Stomach (tissue), 8 donors: ENCODE measurements at regions not wholly inside any gene's neighbourhood (a gene's known extent, or its start where the extent isn't known, plus 50 kb on each side); places are given as distances from the start of the nearest gene placed in this dataset.

ENCODE experiments used
- DNase-seq, 2 donors: peaks; one replicate each; pipeline versions ENCODE4 v3.0.0 to v3.0.0-alpha.2; 2013 to 2019
- H3K27ac ChIP-seq, 5 donors: fragments of 200-600 bp in 4 of 5; sonication (generic) in 4 of 5; one replicate each; pipeline ENCODE4 v1.5.1; 2013 to 2019; ENCODE audit warnings: mild to moderate bottlenecking in 1 of 5, moderate library complexity in 1 of 5
- H3K27me3 ChIP-seq, 3 donors: fragments of 200-600 bp; sonication (generic); one replicate each; pipeline ENCODE4 v1.5.1; 2017 to 2019; ENCODE audit warnings: mixed run types in 1 of 3
- H3K36me3 ChIP-seq, 4 donors: fragments of 200-600 bp; sonication (generic); 1 replicate in 3 of 4; 2 replicates in 1 of 4; pipeline ENCODE4 v1.5.1; 2016 to 2019
- H3K4me1 ChIP-seq, 4 donors: fragments of 200-600 bp; sonication (generic); one replicate each; pipeline ENCODE4 v1.5.1; 2016 to 2019
- H3K4me3 ChIP-seq, 4 donors: fragments of 200-600 bp; sonication (generic) in 3 of 4; one replicate each; pipeline ENCODE4 v1.5.1; 2016 to 2019; ENCODE audit warnings: mild to moderate bottlenecking in 1 of 4
- H3K9me3 ChIP-seq, 4 donors: fragments of 200-600 bp; sonication (generic); one replicate each; pipeline ENCODE4 v1.5.1; 2016 to 2019
- EP300 ChIP-seq: sonication (generic); formaldehyde crosslinking; IDR thresholded peaks from one replicate; pipeline ENCODE4 v1.6.1; 2017; ENCODE audit warnings: antibody characterized with exemption
- POLR2A ChIP-seq, 4 donors: fragments of 450-650 bp; IDR thresholded peaks; one replicate each; pipeline ENCODE4 v1.6.1; 2016; ENCODE audit warnings: antibody characterized with exemption in 4 of 4, control low read depth in 2 of 4, mild to moderate bottlenecking in 1 of 4, moderate library complexity in 1 of 4
- POLR2AphosphoS5 ChIP-seq, 3 donors: sonication (generic); formaldehyde crosslinking; IDR thresholded peaks; one replicate each; pipeline ENCODE4 v1.6.1; 2016; ENCODE audit warnings: antibody characterized with exemption in 3 of 3
- WGBS, 5 donors: extraction: QIAGEN DNeasy Blood & Tissue Kit in 3 of 5; methylation state at CpG; one replicate each; pipeline versions ENCODE4 v1.1.5 to v1.1.7; 2013 to 2018; 5-methylcytosine and 5-hydroxymethylcytosine counted together
- intact Hi-C: fragments of 100-400 bp; cut with DNase I; formaldehyde crosslinking; loops from one replicate; pipeline ENCODE4 v1.15.1; 2023; ENCODE audit warnings: low total_unique reads
- TF ChIP-seq, protein P1 (sequence below), 7 experiments: fragments of 450-650 bp in 4 of 7; fragments of 200-600 bp in 3 of 7; sonication (generic) in 3 of 7; IDR thresholded peaks; one replicate each; pipeline ENCODE4 v1.5.1; 2016 to 2019; ENCODE audit warnings: antibody characterized with exemption in 7 of 7, control low read depth in 2 of 7, mild to moderate bottlenecking in 1 of 7
- donor health status: healthy with polysubstance abuse.
- donor health status: Bipolar disorder and iron deficiency.
- donor health status: healthy.

DNA sequence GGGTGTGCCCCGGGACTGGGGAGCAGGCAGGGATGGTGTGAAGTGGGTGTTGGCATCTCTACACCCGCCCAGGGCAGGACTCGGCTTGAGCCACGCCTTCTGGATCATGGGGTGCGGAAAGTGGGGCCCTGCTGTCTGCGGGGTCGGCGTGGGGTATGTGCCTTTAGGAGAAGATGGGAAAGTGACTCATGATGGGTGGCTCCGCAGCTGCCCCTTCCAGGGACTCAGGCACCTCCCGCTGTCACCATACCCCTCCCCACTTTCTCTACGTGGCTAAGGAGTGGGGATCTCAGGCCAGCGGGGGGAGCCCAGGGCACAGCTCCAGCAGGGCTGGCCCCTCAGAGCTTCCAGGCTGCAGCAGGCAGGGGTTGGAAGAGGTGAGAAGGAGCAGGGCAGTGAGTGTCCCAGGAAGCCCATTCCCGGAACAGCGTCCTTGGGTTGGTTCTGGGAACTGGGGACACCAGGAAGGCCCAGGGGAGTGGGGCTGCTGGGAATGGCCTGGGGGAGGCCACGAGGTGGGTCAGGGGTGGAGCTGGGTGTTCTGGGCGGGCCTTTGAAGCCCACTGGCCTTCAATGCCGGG, 102.9 kb upstream of the FGF3 start:
- intact Hi-C loops = no loop called here
- H3K27me3 ChIP-seq = peaks cover 0 to 70% (median 7%) of the 10 kb centered on the region in 3 donors
- H3K27ac ChIP-seq = no peak overlapping the region
- no peaks in the 10 kb centered on the region for H3K9me3 ChIP-seq
- peaks cover 0 to 21% (median 13%) of the 10 kb centered on the region in 4 donors for H3K4me1 ChIP-seq
- no peak overlapping the region for H3K4me3 ChIP-seq
- TF ChIP-seq EP300 = no peak
- TF ChIP-seq, protein P1, sequence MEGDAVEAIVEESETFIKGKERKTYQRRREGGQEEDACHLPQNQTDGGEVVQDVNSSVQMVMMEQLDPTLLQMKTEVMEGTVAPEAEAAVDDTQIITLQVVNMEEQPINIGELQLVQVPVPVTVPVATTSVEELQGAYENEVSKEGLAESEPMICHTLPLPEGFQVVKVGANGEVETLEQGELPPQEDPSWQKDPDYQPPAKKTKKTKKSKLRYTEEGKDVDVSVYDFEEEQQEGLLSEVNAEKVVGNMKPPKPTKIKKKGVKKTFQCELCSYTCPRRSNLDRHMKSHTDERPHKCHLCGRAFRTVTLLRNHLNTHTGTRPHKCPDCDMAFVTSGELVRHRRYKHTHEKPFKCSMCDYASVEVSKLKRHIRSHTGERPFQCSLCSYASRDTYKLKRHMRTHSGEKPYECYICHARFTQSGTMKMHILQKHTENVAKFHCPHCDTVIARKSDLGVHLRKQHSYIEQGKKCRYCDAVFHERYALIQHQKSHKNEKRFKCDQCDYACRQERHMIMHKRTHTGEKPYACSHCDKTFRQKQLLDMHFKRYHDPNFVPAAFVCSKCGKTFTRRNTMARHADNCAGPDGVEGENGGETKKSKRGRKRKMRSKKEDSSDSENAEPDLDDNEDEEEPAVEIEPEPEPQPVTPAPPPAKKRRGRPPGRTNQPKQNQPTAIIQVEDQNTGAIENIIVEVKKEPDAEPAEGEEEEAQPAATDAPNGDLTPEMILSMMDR (IDR thresholded peaks at IDR 0.05) = no peak
- TF ChIP-seq POLR2AphosphoS5 (IDR thresholded peaks at IDR 0.05) = no peak
- no peak for TF ChIP-seq POLR2A (IDR thresholded peaks at IDR 0.05)
- no peaks in the 10 kb centered on the region for H3K36me3 ChIP-seq
- WGBS, 5 donors = 57 to 77% (median 73%) methylated on average over 14 to 17 of the region's 17 CpGs
- DNase-seq = no peak

DNA sequence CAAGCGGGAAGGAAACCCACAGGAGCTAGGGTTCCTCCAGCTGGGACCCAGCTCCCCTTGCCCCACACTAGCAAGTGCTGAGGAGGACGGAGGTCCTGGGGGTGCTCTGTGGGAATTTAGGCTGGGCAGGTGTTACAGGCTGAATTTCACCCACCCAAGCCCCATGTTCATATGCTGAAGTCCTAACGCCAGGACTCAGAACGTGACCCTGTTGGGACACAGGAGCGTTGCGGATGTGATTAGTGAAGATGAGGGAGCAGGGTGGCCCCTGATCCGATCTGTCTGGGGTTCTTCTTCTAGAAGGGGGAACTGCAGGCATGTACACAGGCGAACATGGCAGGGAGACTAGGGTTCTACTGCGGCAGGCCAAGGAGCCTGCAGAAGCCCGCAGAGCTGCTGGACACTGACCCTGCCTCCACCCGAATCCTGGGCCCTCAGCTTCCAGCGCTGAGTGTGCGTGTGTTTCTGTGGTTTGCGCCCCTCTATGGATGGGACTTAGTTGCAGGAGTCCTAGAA, 103.4 kb upstream of the FGF3 start:
- TF ChIP-seq, protein P1 (IDR thresholded peaks at IDR 0.05) = no peak
- no peak for TF ChIP-seq POLR2AphosphoS5 (IDR thresholded peaks at IDR 0.05)
- TF ChIP-seq POLR2A (IDR thresholded peaks at IDR 0.05) = no peak
- TF ChIP-seq EP300 = no peak
- intact Hi-C loops = no loop called here
- no peaks in the 10 kb centered on the region for H3K9me3 ChIP-seq
- DNase-seq = no peak
- no peak overlapping the region for H3K27ac ChIP-seq
- no peak overlapping the region for H3K4me3 ChIP-seq
- H3K4me1 ChIP-seq = peaks cover 0 to 21% (median 13%) of the 10 kb centered on the region in 4 donors
- WGBS, 5 donors = 87 to 95% (median 93%) methylated on average over 6 to 14 of the region's 14 CpGs
- H3K36me3 ChIP-seq = no peaks in the 10 kb centered on the region
- H3K27me3 ChIP-seq = peaks cover 0 to 75% (median 7%) of the 10 kb centered on the region in 3 donors

DNA sequence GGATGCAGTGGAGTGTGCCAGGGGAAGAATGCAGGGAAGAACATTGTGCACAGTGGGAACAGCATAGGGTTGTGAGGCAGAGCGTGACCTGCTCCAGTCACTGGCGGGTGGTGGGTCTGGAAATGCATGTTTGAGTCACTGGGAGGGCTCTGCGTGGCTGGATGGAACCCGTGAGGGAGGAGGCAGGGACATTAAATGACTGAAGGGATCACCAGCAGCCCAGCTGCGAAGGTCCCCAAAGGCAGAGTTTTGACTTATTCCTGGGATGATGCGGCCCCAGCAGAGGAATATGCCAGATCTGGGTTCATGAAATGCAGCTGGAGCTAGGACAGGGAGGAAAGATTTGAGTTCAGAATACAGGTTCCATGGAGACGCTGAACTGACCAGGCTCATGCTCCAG, 104.0 kb upstream of the FGF3 start:
- intact Hi-C loops = no loop called here
- WGBS, 5 donors = 72 to 87% (median 77%) methylated on average over 6 to 7 of the region's 7 CpGs
- DNase-seq = no peak
- Histone ChIP-seq H3K27me3 (peaks cover 0 to 78% (median 7%) of the 10 kb centered on the region in 3 donors), H3K27ac (no peak overlapping the region), H3K9me3 (no peaks in the 10 kb centered on the region), H3K4me1 (peaks cover 0 to 20% (median 13%) of the 10 kb centered on the region in 4 donors), H3K4me3 (no peak overlapping the region), H3K36me3 (no peaks in the 10 kb centered on the region)
- TF ChIP-seq, protein P1 (IDR thresholded peaks at IDR 0.05) = no peak
- TF ChIP-seq EP300 = no peak
- no peak for TF ChIP-seq POLR2AphosphoS5 (IDR thresholded peaks at IDR 0.05)
- TF ChIP-seq POLR2A (IDR thresholded peaks at IDR 0.05) = no peak

DNA sequence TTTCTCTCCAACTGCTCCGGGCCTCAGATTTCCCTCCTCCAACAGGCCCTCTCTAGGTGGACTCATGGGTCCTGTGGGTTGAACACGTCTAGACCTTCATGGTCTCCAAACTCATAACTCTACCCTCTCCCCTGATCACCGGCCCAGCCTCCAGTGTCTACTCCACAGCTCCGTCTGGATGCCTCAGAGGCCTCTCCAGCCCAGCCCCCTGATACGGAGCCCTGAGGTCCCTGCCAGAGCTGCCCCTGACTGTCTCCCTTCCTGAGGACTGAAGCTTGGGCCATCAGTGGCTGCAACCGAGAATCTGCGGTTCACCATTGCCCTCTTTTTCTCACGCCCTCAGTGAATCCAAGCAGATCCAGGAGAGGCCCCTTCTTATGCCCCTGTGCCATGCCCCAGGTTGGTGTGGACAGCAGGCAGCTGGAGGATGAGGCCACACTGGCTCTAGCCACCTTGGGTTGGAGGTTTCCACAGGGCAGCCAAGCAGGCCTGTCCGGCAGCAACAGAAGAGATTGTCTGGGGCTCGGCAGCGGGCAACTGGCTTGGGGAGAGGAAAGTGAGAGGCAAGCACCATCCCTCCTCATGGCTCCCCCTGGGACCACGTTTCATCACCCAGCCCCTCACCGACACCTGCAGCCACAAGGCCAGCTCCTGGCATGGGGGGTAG, 104.6 kb upstream of the FGF3 start:
- DNase-seq = no peak
- WGBS, 5 donors = 83 to 90% (median 87%) methylated on average over 12 to 13 of the region's 13 CpGs
- intact Hi-C loops = no loop called here
- H3K36me3 ChIP-seq = no peaks in the 10 kb centered on the region
- TF ChIP-seq EP300 (no peak), POLR2AphosphoS5 (IDR thresholded peaks at IDR 0.05) (no peak), POLR2A (IDR thresholded peaks at IDR 0.05) (no peak)
- TF ChIP-seq, protein P1 (IDR thresholded peaks at IDR 0.05) = no peak
- no peaks in the 10 kb centered on the region for H3K9me3 ChIP-seq
- H3K27me3 ChIP-seq = peaks cover 0 to 77% (median 7%) of the 10 kb centered on the region in 3 donors
- no peak overlapping the region for H3K27ac ChIP-seq
- H3K4me3 ChIP-seq = no peak overlapping the region
- H3K4me1 ChIP-seq = peaks cover 0 to 14% (median 7%) of the 10 kb centered on the region in 4 donors
